Hematopoietic multipotent progenitor cell (in vitro differentiated cells): ENCODE measurements at regions not wholly inside any gene's neighbourhood (a gene's known extent, or its start where the extent isn't known, plus 50 kb on each side); places are given as distances from the start of the nearest gene placed in this dataset.

Source experiments
- DNase-seq, 3 donors: peaks; one replicate each; pipeline ENCODE4 v3.0.0-alpha.2; 2011 to 2015; ENCODE audit warnings: low read depth in 2 of 3, low spot score in 2 of 3

GRCh38 chr12:125303337-125303736, 238.1 kb downstream of the AACS start:
- no peak for DNase-seq

- no peak for DNase-seq
Observed at GRCh38 chr12:125304029-125304428, 238.8 kb downstream of the AACS start.

GRCh38 chr12:125305231-125305630, 240.0 kb downstream of the AACS start:
- no peak for DNase-seq

- DNase-seq, result no peak
Observed at GRCh38 chr12:125310461-125310860, 245.2 kb downstream of the AACS start.

- no peak for DNase-seq
Observed at GRCh38 chr12:125311050-125311449, 245.8 kb downstream of the AACS start.

GRCh38 chr12:125312471-125312870, 247.2 kb downstream of the AACS start:
- DNase-seq, result no peak

- no peak for DNase-seq
Observed at GRCh38 chr12:125314051-125314755, 249.0 kb downstream of the AACS start.

- DNase-seq, result no peak
Observed at GRCh38 chr12:125315771-125316170, 250.5 kb downstream of the AACS start.

- DNase-seq, result no peak
Observed at GRCh38 chr12:125320177-125320576, 254.9 kb downstream of the AACS start.

GRCh38 chr12:125324861-125325490, 259.7 kb downstream of the AACS start:
- no peak for DNase-seq

GRCh38 chr12:125329239-125330102, 264.2 kb downstream of the AACS start:
- DNase-seq, result no peak

- DNase-seq, result peak in 2 of 3 donors; percentile 35 to 42
Observed at GRCh38 chr12:125330645-125331341, 265.6 kb downstream of the AACS start.

- DNase-seq, result no peak
Observed at GRCh38 chr12:125331342-125332052, 266.3 kb downstream of the AACS start.

GRCh38 chr12:125332900-125333299, 267.7 kb downstream of the AACS start:
- DNase-seq, result no peak

- no peak for DNase-seq
Observed at GRCh38 chr12:125336246-125336645, 271.0 kb downstream of the AACS start.

- DNase-seq, result peak in 2 of 3 donors; percentile 17 to 20
Observed at GRCh38 chr12:125340791-125341190, 275.6 kb downstream of the AACS start.

- DNase-seq, result no peak
Observed at GRCh38 chr12:125341422-125341821, 276.2 kb downstream of the AACS start.

GRCh38 chr12:125343649-125344048, 278.4 kb downstream of the AACS start:
- DNase-seq, result no peak

- DNase-seq, result peak in 2 of 3 donors; percentile 74 to 85
Observed at GRCh38 chr12:125346362-125346761, 281.1 kb downstream of the AACS start.

GRCh38 chr12:125351788-125352187, 286.6 kb downstream of the AACS start:
- no peak for DNase-seq
